Amniotic stem cell (primary cell): ENCODE measurements at regions not wholly inside any gene's neighbourhood (a gene's known extent, or its start where the extent isn't known, plus 50 kb on each side); places are given as distances from the start of the nearest gene placed in this dataset.
"Not testable (repeated sequence)": the region's sequence is repeated elsewhere in the genome, so short reads cannot be mapped to it uniquely, and the experiment has no call there.

Source experiments
- DNase-seq: peaks from one replicate; lab custom pipeline; 2025; lab: John Stamatoyannopoulos, UW

DNA sequence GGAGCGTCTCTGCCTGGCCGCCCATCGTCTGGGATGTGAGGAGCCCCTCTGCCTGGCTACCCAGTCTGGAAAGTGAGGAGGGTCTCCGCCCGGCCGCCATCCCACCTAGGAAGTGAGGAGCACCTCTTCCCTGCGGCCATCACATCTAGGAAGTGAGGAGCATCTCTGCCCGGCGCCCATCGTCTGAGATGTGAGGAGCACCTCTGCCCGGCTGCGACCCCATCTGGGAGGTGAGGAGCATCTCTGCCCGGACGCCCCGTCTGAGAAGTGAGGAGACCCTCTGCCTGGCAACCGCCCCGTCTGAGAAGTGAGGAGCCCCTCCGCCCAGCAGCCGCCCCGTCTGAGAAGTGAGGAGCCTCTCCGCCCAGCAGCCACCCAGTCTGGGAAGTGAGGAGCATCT lies 84.5 kb downstream of the IDS start:
- not testable (repeated sequence) for DNase-seq

DNA sequence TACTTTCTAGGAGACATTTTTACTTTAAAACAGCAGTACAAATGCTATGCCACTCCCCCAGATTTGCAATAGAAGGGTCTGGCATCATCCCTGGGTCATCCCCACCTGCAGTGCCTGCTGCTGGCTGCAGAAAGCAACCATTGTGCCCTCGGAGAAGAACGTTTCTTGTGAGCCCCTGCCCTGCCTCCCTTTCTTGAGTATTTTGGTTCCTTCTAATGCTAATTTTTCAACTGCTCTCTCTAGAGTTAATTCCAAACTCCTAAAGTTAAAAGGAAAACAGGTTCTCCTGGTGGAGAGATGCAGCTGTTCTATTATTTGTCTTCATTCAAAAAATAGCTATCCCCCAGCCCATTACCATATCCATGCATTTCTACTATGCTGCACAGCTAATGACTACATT lies 107.1 kb downstream of the IDS start:
- no peak for DNase-seq

DNA sequence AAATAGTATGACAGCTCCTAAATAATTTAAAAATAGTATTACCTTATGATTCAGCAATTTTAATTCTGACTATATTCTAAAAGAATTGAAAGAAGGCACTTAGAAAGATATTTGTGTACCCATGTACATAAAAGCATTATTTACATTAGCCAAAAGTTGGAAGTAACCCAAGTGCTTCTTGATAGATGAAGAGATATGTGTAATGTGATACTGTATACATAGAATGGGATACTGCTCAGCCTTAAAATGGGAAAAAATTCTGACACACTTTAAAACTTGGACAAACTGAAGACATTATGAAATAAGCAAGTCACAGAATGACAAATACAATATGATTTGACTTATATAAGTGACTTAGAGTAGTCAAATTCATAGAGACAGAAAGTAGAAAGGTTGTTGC lies 112.2 kb downstream of the IDS start:
- DNase-seq, result no peak

DNA sequence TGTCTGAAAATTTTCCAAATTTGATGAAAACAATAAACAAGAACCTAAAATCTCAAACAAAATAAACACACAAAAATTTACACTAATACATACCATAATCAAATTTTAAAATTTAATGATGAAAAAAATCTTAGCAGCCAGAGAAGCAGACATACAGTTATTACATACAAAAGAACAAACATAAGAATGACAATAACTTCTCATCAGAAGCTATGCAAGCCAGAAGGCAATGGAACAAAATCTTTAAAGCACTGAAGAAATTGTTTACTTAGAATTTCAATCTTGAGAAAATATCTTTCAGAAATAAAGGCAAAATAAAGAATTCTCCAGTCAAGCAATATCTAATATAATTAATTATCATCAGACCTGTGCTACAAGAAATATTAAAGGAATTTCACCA lies 121.3 kb downstream of the IDS start:
- DNase-seq, result no peak

DNA sequence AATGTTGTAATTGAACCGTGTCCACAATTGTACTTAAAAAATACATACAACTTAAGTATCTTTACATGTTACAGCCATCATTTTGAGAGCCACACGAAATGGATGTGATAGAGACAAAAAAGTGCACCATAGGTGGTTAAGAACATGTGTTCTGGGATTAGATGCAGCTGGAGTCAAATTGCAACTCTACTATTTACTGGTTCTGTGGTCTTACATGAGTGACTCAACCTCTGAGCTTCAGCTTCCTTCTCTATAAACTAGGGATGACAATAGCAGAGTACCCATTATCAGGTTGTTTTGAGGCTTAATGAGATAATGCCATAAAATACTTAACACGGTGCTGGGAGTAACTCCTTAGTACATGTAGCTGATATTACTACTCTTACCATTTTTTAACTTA lies 130.4 kb downstream of the IDS start:
- no peak for DNase-seq

DNA sequence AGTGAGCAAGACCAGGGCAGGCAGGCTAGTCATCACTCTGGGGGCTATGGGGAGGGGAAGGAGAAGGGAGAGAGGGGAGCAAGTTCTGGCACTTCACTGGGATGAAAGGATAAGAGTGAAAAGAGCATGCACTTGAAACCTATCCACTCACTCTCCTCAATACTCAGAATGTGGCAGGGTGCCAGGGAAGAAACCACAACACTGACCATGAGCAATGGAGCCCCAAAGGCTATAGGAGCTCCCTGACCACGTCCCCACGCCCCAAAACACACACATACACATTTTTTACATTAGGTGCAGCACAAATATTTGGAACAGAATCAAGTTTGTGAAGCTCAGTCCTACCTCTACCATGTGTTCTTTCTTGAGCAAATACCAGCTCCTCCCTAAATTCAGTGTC lies 132.2 kb downstream of the IDS start:
- DNase-seq, result no peak

DNA sequence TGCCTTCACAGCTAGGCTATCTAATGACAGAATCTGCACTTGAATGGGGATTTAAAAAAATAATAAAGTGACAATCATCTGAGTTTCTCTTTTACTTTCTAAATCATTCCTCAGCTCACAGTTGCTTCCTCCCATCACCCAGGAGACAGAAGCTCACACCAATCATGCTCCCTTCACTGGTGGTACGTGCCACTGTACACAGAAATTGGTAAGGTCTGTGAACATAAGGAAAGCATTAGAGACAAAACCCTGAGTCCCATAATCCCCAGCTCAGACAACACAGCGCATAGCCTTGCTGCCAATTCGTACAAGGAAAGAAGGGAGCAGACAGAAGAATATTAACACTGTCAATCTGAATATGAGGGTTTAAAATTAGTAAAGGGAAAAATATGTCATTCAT lies 133.1 kb downstream of the IDS start:
- DNase-seq, result no peak

- no peak for DNase-seq
Measured at GRCh38 chrX:149370097-149370496, 135.0 kb downstream of the IDS start.

DNA sequence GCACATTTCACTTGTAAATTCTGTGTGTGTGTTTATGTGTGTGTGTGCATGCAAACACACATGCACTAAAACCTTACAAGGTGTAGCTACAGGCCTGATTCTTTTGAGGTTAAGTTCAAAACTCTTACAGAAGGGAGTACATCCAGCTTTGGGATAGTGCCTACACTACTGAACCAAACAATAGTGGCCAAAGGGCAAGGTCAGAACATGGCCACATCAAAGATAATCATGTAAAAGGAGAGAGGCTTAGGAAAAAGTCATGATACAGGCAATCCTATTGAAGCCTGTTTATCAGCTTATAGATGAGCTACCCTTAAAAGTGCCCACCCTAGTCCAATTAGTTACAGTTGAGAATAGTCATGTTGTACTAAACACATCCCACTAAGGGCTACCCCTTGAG lies 139.6 kb downstream of the IDS start:
- no peak for DNase-seq

GRCh38 chrX:149365061-149365460 lies 140.0 kb downstream of the IDS start:
- no peak for DNase-seq

DNA sequence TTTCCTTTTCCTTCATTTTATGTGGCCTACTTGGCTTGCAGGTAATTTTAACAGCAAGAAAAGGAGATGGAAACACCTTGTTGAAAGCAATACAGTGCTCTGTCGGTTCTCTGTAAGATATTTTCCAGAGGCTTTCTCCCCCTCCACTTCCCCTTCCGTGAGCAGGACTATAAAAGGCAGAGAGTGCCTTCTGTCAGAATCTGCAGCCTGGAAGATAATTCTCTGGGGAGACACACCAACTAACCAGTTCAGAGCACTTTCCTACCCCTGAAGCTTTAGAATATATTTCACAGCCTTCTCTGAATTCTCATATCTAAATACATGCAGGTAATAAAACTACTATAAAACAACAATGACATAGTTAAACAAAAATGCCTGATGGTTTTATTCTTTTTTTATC lies 141.1 kb downstream of the IDS start:
- DNase-seq, result no peak

DNA sequence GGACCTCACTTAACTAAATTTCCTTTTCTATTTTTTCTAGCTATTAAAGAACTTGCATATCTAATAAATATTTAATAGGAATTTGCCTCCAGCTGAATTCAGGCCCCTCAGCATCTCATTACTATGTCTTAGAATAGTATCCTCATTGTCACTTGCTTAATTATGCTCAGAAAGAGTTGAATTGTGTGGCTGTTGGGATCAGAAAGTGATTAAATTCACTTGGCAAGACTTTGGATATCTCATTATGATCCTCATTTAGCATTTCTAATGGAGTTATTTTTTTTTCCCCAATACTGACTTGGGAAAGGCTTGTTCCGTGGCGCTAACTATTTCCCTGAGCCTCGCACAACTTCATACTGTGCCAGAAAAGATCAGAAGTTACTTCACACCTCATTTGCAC lies 158.8 kb downstream of the IDS start:
- no peak for DNase-seq

DNA sequence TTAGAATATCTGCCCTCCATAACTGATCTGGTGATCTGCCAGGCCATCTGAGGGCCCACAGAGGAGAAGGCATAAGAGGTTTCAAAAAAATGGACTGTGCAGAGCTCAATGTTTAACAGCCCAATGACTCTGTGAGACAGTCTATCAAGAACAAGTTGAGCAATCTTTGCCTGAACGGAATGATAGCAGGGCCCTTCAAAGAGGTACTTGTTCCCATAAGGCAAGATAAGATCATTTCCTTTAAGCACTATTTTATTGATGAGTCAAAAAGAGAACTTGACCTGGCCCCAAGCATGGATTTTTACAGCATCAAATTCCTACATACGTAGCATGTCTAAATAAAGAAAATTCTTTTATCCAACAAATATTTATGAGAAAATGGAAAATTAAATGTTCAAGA lies 182.8 kb downstream of the IDS start:
- no peak for DNase-seq

DNA sequence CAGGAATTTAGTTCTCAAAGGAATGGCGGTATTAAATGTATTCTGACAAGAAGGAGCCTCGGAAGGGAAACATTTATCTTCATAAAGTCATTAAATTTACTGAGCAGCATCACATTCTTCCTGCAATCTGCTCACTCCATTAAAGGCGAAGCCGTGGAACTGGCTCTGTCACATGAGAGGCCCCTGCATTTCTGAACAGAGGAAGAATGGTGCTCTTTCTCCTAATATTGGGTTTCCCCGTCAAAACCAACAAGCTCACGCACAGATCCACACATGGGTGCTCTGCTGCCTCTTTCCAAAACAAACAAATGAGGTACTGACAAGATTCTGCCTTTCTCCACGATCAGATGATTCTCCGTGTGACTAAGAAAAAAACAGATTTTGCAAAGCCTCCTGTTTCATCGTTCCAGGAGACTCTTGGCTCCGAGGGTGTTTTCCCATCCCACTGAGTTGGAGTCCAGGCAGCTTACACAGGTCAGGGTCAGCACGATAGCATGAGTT lies 191.2 kb downstream of the IDS start:
- DNase-seq, result no peak

DNA sequence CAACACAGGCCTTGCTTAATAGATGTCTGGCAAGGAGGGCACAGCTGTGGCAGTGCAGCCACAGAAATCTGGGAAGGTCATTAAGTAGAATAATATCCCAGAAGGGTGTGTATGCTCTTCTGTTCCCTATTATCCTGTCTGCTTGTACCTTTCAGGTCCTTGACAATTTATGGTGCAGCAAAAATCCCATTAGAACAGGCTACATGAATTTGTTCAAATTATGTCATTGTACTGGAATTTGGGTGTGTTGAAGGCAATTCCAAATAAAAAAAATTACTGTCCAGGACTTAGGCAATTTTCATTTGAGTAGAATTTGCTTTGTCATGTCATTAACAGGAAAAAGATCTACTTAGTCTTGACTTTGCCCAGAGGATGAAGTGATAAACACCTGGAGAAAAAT lies 192.1 kb downstream of the IDS start:
- DNase-seq, result no peak

DNA sequence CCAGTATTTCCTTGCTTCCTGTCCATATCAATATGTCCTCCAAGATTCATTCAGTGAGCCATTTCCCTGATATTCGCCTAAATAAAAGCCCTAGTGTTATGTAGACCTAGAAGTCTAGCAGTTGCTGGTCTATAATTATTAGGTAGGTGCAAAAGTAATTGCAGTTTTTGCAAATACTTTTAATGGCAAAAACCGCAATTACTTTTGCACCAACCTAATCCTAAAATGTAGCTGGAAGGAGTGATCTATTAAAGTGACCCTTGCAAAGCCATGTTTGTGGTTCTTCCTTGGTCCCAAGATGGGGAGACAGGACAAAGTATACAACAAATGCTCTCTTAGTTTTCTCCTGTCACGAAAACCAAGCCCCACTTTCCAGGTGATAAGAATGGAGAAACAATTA lies 193.0 kb downstream of the IDS start:
- no peak for DNase-seq

DNA sequence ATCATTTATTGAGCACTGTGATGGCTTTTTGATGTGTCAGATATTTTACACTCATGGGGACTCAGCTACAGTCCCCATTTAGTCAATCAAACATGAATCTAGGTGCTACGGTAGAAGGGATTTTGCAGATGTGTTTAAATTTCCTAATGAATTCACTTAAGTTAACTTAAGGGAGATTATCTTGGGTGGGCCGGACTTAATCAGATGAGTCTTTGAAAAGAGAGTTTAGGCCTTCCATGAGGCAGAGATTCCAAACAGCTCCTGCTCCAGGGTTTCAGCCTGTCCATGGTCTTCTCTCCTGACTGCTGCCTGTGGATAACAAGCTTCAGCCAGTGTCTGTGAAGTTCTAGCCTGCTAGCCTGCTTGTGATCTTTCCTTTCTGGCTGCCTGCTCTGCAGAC lies 202.4 kb downstream of the IDS start:
- no peak for DNase-seq

DNA sequence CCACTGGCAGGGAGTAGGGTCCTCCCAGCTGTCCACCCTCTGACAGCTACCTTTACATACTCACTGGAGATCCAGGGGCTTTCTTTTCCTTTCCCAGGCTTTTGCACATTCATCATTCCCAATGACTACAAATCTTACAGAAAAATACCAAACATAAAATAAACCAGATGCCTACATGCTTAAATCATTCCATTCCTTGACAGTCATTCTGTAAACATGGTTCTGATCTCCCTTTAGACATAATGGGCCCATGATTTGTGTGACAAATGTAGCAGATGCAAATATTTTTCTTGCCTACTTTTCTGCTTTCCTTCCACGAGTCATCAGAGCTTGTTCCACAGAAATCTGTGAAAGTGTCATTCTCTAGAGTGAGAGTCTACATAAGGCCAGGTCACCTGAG lies 207.0 kb downstream of the IDS start:
- DNase-seq, result no peak

- no peak for DNase-seq
Measured at GRCh38 chrX:149296092-149296491, 209.0 kb downstream of the IDS start.

GRCh38 chrX:149286940-149287349 lies 218.2 kb downstream of the IDS start:
- DNase-seq, result peak; percentile 0

- DNase-seq, result no peak
Measured at GRCh38 chrX:149284616-149285015, 220.5 kb downstream of the IDS start.

- DNase-seq, result no peak
Measured at GRCh38 chrX:149283853-149284252, 221.3 kb downstream of the IDS start.

GRCh38 chrX:149282909-149283308 lies 222.2 kb downstream of the IDS start:
- no peak for DNase-seq

GRCh38 chrX:149280011-149280410 lies 225.1 kb downstream of the IDS start:
- DNase-seq, result no peak

DNA sequence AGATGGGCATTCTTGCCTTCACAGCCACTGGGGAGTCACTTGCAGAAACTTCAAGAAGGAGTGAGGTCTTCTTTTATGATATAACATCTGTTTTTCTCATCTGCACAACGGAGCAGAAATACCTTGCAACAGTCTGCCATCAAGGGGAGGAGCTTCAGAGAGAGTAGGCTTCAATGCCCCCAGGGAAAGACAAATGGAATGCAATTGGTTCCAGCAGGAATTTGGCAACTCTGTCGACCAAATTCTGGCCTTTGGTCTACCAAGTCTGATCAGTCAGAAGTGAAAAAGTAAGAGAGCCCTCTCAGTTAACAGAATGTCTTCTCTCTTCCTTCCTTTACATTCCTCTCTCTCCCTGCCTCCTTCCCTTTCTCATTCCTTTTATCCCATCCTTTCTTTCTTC lies 229.3 kb downstream of the IDS start:
- no peak for DNase-seq
